ENCODE measurements at regions not wholly inside any gene's neighbourhood (a gene's known extent, or its start where the extent isn't known, plus 50 kb on each side); places are given as distances from the start of the nearest gene placed in this dataset.

GRCh38 chr14:43649508-43649907 lies 857.6 kb downstream of the FSCB start:
- intact Hi-C loops (cut with micrococcal nuclease), result no loop called here
- peaks cover 0 to 11% (median 1%) of the 10 kb centered on the region in 3 donors for H3K9me3 ChIP-seq (ENCODE audit: control extremely low read depth in 1 of 3, control insufficient read depth in 2 of 3, insufficient read depth in 1 of 3, low read length in 2 of 3)
- ChIA-PET CTCF (no interaction called here), POLR2A (no interaction called here)
- H3K36me3 ChIP-seq (replicated peaks in 1 of 2; ENCODE audit: control extremely low read depth in 1 of 2, control insufficient read depth in 1 of 2, extremely low read depth in 1 of 2, insufficient read depth in 2 of 2, low read length in 1 of 2), result no peaks in the 10 kb centered on the region
- no peak overlapping the region for H3K9ac ChIP-seq (ENCODE audit: low read length)
- no peak for TF ChIP-seq EZH2 (IDR thresholded peaks at IDR 0.05; ENCODE audit: borderline replicate concordance, insufficient read depth, low read depth, low read length, poor library complexity, severe bottlenecking)
- TF ChIP-seq CTCF (IDR thresholded peaks at IDR 0.05), result no peak
- H3K4me2 ChIP-seq (replicated peaks; ENCODE audit: low read depth, low read length, poor library complexity, severe bottlenecking), result no peak overlapping the region
- H3K27me3 ChIP-seq (replicated peaks in 1 of 4; ENCODE audit: control extremely low read depth in 1 of 4, control insufficient read depth in 3 of 4, insufficient read depth in 4 of 4, low read length in 3 of 4), result no peaks in the 10 kb centered on the region
- no peaks in the 10 kb centered on the region for H3K4me1 ChIP-seq (ENCODE audit: control insufficient read depth in 2 of 2, insufficient read depth in 2 of 2, low read length in 2 of 2)
- ATAC-seq (ENCODE audit: low read depth) (no peak), DNase-seq (no peak)
- no peaks in the 10 kb centered on the region for H3K27me3 Mint-ChIP-seq
- no peaks in the 10 kb centered on the region for H4K20me1 ChIP-seq (ENCODE audit: control insufficient read depth, insufficient read depth, low read length, poor library complexity, severe bottlenecking)
- H3K79me2 ChIP-seq (ENCODE audit: control insufficient read depth, insufficient read depth, low read length), result no peaks in the 10 kb centered on the region
- H3K9me3 Mint-ChIP-seq (ENCODE audit: insufficient read depth), result peaks cover 6% of the 10 kb centered on the region
- H3K27ac ChIP-seq (ENCODE audit: low read length in 2 of 2), result no peak overlapping the region
- H2AFZ ChIP-seq (ENCODE audit: insufficient read depth, low read depth, low read length, poor library complexity, severe bottlenecking), result no peak overlapping the region
- no peak overlapping the region for H3K4me3 ChIP-seq (ENCODE audit: control extremely low read depth in 1 of 5, extremely low read depth in 1 of 5, insufficient read depth in 1 of 5, low read depth in 2 of 5, low read length in 4 of 5)
- H3K27ac Mint-ChIP-seq, result no peak overlapping the region
- no peaks in the 10 kb centered on the region for H3K4me1 Mint-ChIP-seq
- no peak overlapping the region for H3K4me3 Mint-ChIP-seq

GRCh38 chr14:43647302-43647701 lies 859.8 kb downstream of the FSCB start:
- no peaks in the 10 kb centered on the region for H4K20me1 ChIP-seq (ENCODE audit: control insufficient read depth, insufficient read depth, low read length, poor library complexity, severe bottlenecking)
- Mint-ChIP-seq H3K27ac (no peak overlapping the region), H3K4me1 (no peaks in the 10 kb centered on the region), H3K27me3 (no peaks in the 10 kb centered on the region), H3K9me3 (ENCODE audit: insufficient read depth) (peaks cover 3% of the 10 kb centered on the region), H3K4me3 (no peak overlapping the region)
- no peak overlapping the region for H3K4me3 ChIP-seq (ENCODE audit: control extremely low read depth in 1 of 5, extremely low read depth in 1 of 5, insufficient read depth in 1 of 5, low read depth in 2 of 5, low read length in 4 of 5)
- no peak overlapping the region for H2AFZ ChIP-seq (ENCODE audit: insufficient read depth, low read depth, low read length, poor library complexity, severe bottlenecking)
- no peaks in the 10 kb centered on the region for H3K27me3 ChIP-seq (replicated peaks in 1 of 4; ENCODE audit: control extremely low read depth in 1 of 4, control insufficient read depth in 3 of 4, insufficient read depth in 4 of 4, low read length in 3 of 4)
- POLR2A ChIA-PET, result no interaction called here
- CTCF ChIA-PET, result no interaction called here
- 100% methylated on average over 2 of the region's 4 CpGs for WGBS (ENCODE audit: insufficient coverage)
- no peak overlapping the region for H3K4me2 ChIP-seq (replicated peaks; ENCODE audit: low read depth, low read length, poor library complexity, severe bottlenecking)
- no peaks in the 10 kb centered on the region for H3K4me1 ChIP-seq (ENCODE audit: control insufficient read depth in 2 of 2, insufficient read depth in 2 of 2, low read length in 2 of 2)
- no peak overlapping the region for H3K27ac ChIP-seq (ENCODE audit: low read length in 2 of 2)
- no peak for DNase-seq
- no peaks in the 10 kb centered on the region for H3K79me2 ChIP-seq (ENCODE audit: control insufficient read depth, insufficient read depth, low read length)
- TF ChIP-seq CTCF (IDR thresholded peaks at IDR 0.05), result no peak
- TF ChIP-seq EZH2 (IDR thresholded peaks at IDR 0.05; ENCODE audit: borderline replicate concordance, insufficient read depth, low read depth, low read length, poor library complexity, severe bottlenecking), result no peak
- no peak for ATAC-seq (ENCODE audit: low read depth)
- no peaks in the 10 kb centered on the region for H3K36me3 ChIP-seq (replicated peaks in 1 of 2; ENCODE audit: control extremely low read depth in 1 of 2, control insufficient read depth in 1 of 2, extremely low read depth in 1 of 2, insufficient read depth in 2 of 2, low read length in 1 of 2)
- H3K9me3 ChIP-seq (ENCODE audit: control extremely low read depth in 1 of 3, control insufficient read depth in 2 of 3, insufficient read depth in 1 of 3, low read length in 2 of 3), result peaks cover 0 to 11% (median 0%) of the 10 kb centered on the region in 3 donors
- intact Hi-C loops (cut with micrococcal nuclease), result no loop called here
- no peak overlapping the region for H3K9ac ChIP-seq (ENCODE audit: low read length)

All from B cell (primary cell).